HG03378 (cell line): ENCODE measurements at regions not wholly inside any gene's neighbourhood (a gene's known extent, or its start where the extent isn't known, plus 50 kb on each side); places are given as distances from the start of the nearest gene placed in this dataset.
"Not testable (repeated sequence)": the region's sequence is repeated elsewhere in the genome, so short reads cannot be mapped to it uniquely, and the experiment has no call there.

Experiments
- ATAC-seq: cut with Tn5 transposase; IDR thresholded peaks from one replicate; pipeline ENCODE4 v1.9.1; 2021; ENCODE audit warnings: mild to moderate bottlenecking, moderate library complexity; ENCODE audit not compliant: unreplicated experiment

GRCh38 chr11:116033931-116034553 lies 529.8 kb upstream of the CADM1 start:
- no peak for ATAC-seq

GRCh38 chr11:116030697-116031331 lies 526.6 kb upstream of the CADM1 start:
- no peak for ATAC-seq

GRCh38 chr11:116028506-116028905 lies 524.3 kb upstream of the CADM1 start:
- not testable (repeated sequence) for ATAC-seq

GRCh38 chr11:115999437-115999836 lies 495.2 kb upstream of the CADM1 start:
- no peak for ATAC-seq

GRCh38 chr11:115996808-115997188 lies 492.6 kb upstream of the CADM1 start:
- no peak for ATAC-seq

DNA sequence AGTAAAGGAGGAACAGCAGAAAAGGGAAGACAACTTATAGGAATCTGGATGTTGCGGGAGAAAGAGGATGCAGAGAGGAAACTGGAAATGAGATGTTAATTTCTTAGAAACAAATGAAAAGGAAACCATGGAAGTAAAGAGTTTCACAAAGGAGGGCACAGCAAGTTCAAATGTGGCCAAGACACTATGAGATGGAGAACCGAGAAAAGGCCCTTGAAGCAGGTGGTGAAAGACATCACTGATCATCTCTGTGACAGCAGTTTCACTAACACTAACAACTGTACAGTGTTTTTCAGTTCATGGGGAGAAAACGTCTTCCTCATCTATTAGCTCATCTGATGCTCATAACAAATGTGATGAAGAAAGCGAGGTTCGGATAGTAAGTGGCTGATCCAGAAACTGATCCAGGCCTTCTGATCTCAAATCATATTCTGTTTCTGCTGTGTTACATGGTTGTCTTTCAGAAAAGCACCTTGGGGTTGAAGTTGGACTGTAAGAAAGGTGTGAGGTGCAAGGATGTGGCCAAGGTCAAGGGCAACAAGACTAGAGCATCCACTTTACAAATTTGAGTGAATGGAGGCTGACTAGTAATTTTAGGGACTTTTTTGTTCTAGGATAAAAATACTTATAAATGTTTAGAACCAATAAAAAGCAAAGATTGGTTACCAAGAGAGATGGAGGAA lies 492.1 kb upstream of the CADM1 start:
- peak; percentile 98 for ATAC-seq

GRCh38 chr11:115993590-115993989 lies 489.4 kb upstream of the CADM1 start:
- ATAC-seq, result no peak

DNA sequence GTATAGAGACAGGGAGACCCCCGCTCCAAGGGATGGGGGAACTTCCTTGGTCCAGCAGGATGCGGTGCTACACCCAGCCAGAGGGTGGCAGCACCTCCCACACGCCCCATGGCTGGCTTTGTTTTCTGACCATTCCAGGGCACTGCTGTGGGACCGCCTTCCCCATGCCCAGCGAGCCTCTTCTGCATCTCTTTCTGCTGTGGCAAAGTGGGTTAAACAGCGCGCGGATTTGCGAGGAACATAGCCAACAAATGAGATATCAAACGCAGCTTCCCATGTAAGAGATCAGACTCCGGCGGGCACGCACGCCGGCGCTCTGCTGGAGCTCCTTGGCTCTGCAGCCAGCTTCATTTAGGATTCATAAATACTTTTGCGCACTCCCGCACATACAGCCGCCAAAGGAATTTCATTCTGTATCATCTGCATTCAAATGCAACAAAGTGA lies 485.8 kb upstream of the CADM1 start:
- ATAC-seq, result no peak

DNA sequence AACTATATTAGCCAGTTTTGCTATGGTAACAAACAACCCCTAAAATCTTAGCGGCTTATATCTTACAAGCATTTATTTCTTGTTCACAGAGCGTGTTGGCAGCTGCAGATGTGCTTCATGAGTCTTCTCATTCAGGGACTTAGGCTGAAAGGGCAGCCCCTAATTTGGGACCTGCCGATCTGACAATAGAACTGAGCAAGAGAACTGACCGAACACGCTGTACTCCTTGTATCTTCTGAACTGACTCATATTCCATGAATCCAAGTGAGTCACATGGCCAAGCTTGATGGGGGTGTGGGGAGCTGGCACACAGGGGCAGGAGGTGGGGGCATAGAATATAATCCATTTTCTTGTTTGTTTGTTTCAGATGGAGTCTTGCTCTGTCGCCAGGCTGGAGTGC lies 481.7 kb upstream of the CADM1 start:
- ATAC-seq, result no peak

DNA sequence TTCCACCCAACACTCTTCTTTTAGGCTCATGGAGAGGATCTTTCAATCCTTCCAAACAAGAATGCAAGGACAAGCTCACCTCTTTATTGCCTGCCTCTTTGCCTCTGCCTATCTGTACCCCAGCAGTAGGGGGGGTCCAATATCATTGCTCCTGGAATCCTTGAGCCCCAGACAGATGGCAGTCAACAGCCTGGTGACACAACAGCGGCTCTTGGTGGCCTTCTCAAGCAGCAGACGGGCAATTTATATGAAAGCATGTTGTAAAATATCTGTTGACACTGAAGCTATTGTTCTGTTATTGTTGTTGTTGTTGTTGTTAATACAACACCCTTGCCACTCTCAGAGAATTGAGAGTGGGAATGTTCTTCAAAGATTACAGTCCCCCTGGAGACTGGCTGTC lies 480.0 kb upstream of the CADM1 start:
- ATAC-seq, result no peak

DNA sequence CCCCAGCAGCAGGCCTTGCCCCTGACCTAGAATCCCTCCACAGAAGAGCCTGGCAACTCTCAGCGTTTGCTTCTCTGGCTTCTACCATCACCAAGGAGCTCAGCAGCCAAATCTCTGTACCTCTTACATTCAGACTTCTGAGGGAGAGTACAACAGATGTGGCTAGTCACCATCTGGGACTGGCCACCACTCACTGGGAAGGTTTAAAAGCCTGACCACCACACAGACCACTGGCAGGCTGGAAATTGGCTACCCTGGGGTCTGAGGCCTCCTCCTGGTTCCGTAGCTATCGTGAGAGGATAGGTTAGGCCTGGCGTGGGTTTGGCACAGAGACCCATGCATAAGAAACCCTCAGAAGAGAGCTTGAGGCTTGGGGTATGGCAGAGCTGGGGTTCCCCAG lies 478.5 kb upstream of the CADM1 start:
- no peak for ATAC-seq

DNA sequence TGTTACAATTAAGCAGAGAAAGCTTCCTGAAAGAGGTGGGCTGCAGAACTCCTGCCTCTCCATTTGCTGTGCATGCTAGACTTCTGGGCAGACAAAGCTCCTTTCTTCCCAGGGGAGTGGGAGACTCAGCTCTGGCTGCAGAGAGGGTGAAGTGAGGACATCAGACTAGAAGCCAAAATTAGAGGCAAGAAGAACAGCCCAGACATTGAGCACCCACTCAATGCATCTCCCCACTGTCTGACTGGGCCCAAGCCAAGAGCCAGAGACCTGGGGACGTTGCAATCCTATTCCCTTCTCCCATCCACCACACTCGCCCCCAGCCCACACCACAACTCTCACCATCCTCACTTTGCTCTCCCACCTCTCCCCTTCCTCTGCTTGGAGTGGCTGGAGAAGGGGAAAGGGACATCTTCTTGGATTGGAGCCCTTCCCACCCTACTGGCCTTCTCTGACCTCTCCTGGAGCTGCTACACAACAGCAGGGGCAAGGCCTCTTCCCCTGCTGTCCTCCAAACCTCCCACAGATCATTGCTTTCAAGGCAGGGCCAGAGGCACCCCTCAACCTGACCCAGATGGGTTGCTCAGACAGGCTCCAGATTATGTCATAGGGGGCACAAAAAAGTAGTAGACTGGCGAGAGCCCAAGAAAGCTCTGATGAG lies 477.7 kb upstream of the CADM1 start:
- ATAC-seq, result no peak

DNA sequence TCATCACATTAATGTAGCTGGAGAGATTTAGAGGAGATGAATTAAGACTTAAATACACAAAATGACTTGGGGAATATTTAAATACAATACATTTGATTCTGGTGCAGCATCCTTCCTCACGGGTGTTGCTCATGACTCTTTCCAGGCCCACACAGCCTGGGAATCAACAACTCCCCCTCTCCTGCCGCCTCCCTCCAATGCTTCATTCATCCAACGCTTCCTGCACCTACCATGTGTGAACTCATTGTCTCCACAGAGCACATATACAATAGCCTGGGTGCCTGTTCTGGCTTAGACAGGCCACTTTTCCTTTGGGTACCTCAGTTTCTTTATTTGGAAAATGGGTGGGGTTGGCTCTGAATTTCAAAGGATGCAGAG lies 476.9 kb upstream of the CADM1 start:
- ATAC-seq, result no peak

- ATAC-seq, result no peak
Observed at GRCh38 chr11:115980337-115981103, 476.3 kb upstream of the CADM1 start.

DNA sequence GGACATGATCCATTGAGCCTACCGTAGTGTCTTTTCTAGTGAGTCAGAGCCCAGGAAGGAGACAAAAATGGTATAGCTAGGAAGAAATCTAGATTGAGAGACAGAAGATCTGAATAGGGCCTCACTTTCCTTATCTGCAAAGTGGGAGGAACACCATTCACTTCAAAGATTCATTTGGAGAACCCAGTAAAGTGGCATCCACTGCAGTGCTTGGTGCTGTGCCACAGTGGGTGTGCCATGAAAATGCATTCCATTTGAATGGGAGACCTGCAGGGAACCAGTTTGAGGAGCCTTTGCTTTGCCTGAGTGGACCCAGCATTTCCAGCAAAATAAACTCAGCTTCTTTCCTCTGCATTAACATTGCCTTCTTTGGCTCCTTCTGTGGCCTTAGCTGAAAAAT lies 470.5 kb upstream of the CADM1 start:
- no peak for ATAC-seq

DNA sequence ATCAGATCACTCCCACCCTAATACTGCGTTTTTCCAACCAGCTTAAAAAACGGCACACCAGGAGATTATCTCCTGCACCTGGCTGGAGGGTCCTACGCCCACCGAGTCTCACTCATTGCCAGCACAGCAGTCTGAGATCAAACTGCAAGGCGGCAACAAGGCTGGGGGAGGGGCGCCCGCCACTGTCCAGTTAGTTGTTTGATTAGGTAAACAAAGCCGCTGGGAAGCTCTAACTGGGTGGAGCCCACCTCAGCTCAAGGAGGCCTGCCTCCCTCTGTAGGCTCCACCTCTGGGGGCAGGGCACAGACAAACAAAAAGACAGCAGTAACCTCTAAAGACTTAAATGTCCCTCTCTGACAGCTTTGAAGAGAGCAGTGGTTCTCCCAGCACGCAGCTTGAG lies 463.0 kb upstream of the CADM1 start:
- ATAC-seq, result not testable (repeated sequence)

DNA sequence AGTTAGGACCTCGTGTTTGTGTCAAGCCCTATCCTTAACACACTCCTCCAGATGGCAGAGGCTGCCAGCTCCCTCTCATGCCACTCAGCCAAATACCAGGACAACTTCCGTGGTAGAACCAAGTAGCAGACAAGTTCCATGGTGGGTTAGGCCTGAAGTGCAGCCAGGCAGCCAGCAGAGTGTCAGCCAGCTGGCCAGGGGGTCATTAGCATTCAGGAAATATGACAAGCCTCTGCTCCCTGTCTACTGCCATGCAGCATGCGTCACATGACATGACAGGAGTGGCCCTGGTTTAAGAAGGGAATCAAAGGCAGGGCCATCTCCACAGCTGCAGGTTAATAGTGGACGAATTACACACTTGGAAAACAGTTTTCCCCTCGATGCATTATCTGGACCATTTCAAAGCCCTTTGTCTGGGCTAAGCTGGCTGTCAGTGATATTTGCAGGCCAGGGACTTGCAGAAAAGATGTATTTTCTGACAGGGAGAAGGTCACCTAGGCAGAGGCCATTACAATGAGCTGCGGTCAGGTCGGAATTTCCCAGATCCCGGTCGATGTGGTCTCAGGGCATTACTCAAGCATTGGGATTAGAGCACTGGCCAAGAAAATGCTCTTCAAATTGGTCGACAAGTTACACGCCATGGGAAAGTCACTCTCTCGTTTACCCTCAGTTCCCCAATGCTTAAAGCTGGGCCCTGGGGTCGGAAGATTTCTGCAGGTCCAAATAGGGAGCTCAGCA lies 461.7 kb upstream of the CADM1 start:
- ATAC-seq, result no peak

- no peak for ATAC-seq
Observed at GRCh38 chr11:115964091-115964490, 459.9 kb upstream of the CADM1 start.

GRCh38 chr11:115963156-115963555 lies 458.9 kb upstream of the CADM1 start:
- no peak for ATAC-seq
